ENCODE measurements at regions not wholly inside any gene's neighbourhood (a gene's known extent, or its start where the extent isn't known, plus 50 kb on each side); places are given as distances from the start of the nearest gene placed in this dataset.

DNA sequence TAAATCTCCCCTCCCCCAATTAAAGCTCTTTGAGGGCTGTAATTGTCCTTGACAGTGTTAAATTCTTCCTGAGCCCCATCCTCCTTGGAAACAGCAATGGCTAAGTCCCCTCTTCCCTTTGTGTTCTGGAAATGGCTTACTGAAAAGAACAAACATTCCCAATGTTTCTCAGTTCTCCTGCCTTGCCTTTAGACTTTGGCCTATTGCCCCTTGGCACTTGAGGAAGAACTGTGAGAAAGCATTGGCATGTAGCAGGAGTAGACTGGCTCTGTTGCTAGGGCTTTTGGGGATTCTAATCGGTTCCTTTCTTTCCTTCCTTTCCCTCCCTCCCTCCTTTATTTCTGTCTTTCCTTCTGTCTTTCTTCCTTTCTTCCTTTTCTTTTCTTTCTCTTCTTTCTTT, 463.3 kb upstream of the PODXL start:
- no peak for TF ChIP-seq EZH2phosphoT487 (IDR thresholded peaks at IDR 0.05; ENCODE audit: low read depth)
- TF ChIP-seq, protein P1, sequence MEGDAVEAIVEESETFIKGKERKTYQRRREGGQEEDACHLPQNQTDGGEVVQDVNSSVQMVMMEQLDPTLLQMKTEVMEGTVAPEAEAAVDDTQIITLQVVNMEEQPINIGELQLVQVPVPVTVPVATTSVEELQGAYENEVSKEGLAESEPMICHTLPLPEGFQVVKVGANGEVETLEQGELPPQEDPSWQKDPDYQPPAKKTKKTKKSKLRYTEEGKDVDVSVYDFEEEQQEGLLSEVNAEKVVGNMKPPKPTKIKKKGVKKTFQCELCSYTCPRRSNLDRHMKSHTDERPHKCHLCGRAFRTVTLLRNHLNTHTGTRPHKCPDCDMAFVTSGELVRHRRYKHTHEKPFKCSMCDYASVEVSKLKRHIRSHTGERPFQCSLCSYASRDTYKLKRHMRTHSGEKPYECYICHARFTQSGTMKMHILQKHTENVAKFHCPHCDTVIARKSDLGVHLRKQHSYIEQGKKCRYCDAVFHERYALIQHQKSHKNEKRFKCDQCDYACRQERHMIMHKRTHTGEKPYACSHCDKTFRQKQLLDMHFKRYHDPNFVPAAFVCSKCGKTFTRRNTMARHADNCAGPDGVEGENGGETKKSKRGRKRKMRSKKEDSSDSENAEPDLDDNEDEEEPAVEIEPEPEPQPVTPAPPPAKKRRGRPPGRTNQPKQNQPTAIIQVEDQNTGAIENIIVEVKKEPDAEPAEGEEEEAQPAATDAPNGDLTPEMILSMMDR (IDR thresholded peaks at IDR 0.05; ENCODE audit: low read depth, low read length): no peak

Measured in OCI-LY3 (cell line).